ENCODE measurements at regions not wholly inside any gene's neighbourhood (a gene's known extent, or its start where the extent isn't known, plus 50 kb on each side); places are given as distances from the start of the nearest gene placed in this dataset.

GRCh38 chr2:30346471-30347169 is 100.4 kb upstream of the LCLAT1 start:
- DNase-seq = peak; percentile 31 to 78 (median 60)
- H3K36me3 ChIP-seq (replicated peaks in 1 of 2; ENCODE audit: insufficient read depth in 1 of 2, low read depth in 2 of 2) = no peaks in the 10 kb centered on the region
- H3K27ac ChIP-seq = peak overlapping the region in 2 of 4 donors; percentile 2 to 51
- intact Hi-C loops (cut with DNase I) = no loop called here
- TF ChIP-seq CTCF (IDR thresholded peaks at IDR 0.05) (no peak), POLR2A (IDR thresholded peaks at IDR 0.05) (no peak)
- peaks cover 9% of the 10 kb centered on the region for H3K4me1 ChIP-seq
- H3K4me3 ChIP-seq = no peak overlapping the region
- no peaks in the 10 kb centered on the region for H3K27me3 ChIP-seq
- WGBS, 2 donors = 51 to 56% methylated on average over 21 of the region's 21 CpGs
- peak; percentile 79 for ATAC-seq
- H3K9me3 ChIP-seq = no peaks in the 10 kb centered on the region

- no peaks in the 10 kb centered on the region for H3K27me3 ChIP-seq
- no peak for ATAC-seq
- no peak for DNase-seq
- intact Hi-C loops (cut with DNase I) = no loop called here
- H3K4me3 ChIP-seq = no peak overlapping the region
- TF ChIP-seq CTCF (IDR thresholded peaks at IDR 0.05) = no peak
- TF ChIP-seq POLR2A (IDR thresholded peaks at IDR 0.05) = no peak
- H3K9me3 ChIP-seq = no peaks in the 10 kb centered on the region
- no peaks in the 10 kb centered on the region for H3K36me3 ChIP-seq (replicated peaks in 1 of 2; ENCODE audit: insufficient read depth in 1 of 2, low read depth in 2 of 2)
- WGBS, 2 donors = 91 to 94% methylated on average over 3 of the region's 3 CpGs
- H3K27ac ChIP-seq = no peak overlapping the region
- H3K4me1 ChIP-seq = peaks cover 12% of the 10 kb centered on the region
Observed at GRCh38 chr2:30348825-30349224, 98.2 kb upstream of the LCLAT1 start.

- WGBS, 2 donors = 85 to 87% methylated on average over 7 of the region's 7 CpGs
- DNase-seq = no peak
- H3K27me3 ChIP-seq = no peaks in the 10 kb centered on the region
- no peak overlapping the region for H3K27ac ChIP-seq
- H3K4me3 ChIP-seq = no peak overlapping the region
- TF ChIP-seq CTCF (IDR thresholded peaks at IDR 0.05) (no peak), POLR2A (IDR thresholded peaks at IDR 0.05) (no peak)
- intact Hi-C loops (cut with DNase I) = no loop called here
- no peaks in the 10 kb centered on the region for H3K9me3 ChIP-seq
- H3K4me1 ChIP-seq = peaks cover 18% of the 10 kb centered on the region
- no peak for ATAC-seq
- H3K36me3 ChIP-seq (replicated peaks in 1 of 2; ENCODE audit: insufficient read depth in 1 of 2, low read depth in 2 of 2) = no peaks in the 10 kb centered on the region
Observed at GRCh38 chr2:30349691-30350090, 97.4 kb upstream of the LCLAT1 start.

- no peaks in the 10 kb centered on the region for H3K36me3 ChIP-seq (replicated peaks in 1 of 2; ENCODE audit: insufficient read depth in 1 of 2, low read depth in 2 of 2)
- WGBS, 2 donors = 80 to 89% methylated on average over 9 of the region's 9 CpGs
Observed at GRCh38 chr2:30351116-30351515, 95.9 kb upstream of the LCLAT1 start.

More at GRCh38 chr2:30351116-30351515, 95.9 kb upstream of the LCLAT1 start:
- ATAC-seq = no peak
- no peak overlapping the region for H3K4me3 ChIP-seq
- no peak for DNase-seq
- no peak for TF ChIP-seq POLR2A (IDR thresholded peaks at IDR 0.05)
- TF ChIP-seq CTCF (IDR thresholded peaks at IDR 0.05) = no peak
- peaks cover 18% of the 10 kb centered on the region for H3K4me1 ChIP-seq
- intact Hi-C loops (cut with DNase I) = no loop called here
- H3K27ac ChIP-seq = no peak overlapping the region
- H3K27me3 ChIP-seq = no peaks in the 10 kb centered on the region
- H3K9me3 ChIP-seq = no peaks in the 10 kb centered on the region
